Activated CD4-positive, alpha-beta memory T cell treated with anti-CD3 and anti-CD28 coated beads, Interleukin-2, amount 10 ng/mL, durations not matched to agents 7 days and 5 days (primary cell): ENCODE measurements at regions not wholly inside any gene's neighbourhood (a gene's known extent, or its start where the extent isn't known, plus 50 kb on each side); places are given as distances from the start of the nearest gene placed in this dataset.

ENCODE experiments used
- CTCF ChIA-PET: fragments of 350-600 bp; sonication (Branson Sonifier 250); formaldehyde crosslinking; loops from one replicate; lab custom pipeline; 2021; ENCODE audit warnings: antibody characterized with exemption, inconsistent platforms; lab: Charles Lee
- POLR2A ChIA-PET: fragments of 350-600 bp; sonication (Branson Sonifier 250); formaldehyde crosslinking; loops from one replicate; lab custom pipeline; 2021; ENCODE audit warnings: antibody characterized with exemption; lab: Charles Lee
- DNase-seq: peaks from one replicate; pipeline ENCODE4 v3.0.0-alpha.2; 2020
- H3K27ac Mint-ChIP-seq: one replicate; pipeline ENCODE4 v1.8.0; 2021; ENCODE audit warnings: mild to moderate bottlenecking, mixed read lengths
- H3K27me3 Mint-ChIP-seq: one replicate; pipeline ENCODE4 v1.8.0; 2021; ENCODE audit warnings: mixed read lengths
- H3K36me3 Mint-ChIP-seq: one replicate; pipeline ENCODE4 v1.8.0; 2021; ENCODE audit warnings: low read depth, mixed read lengths
- H3K4me1 Mint-ChIP-seq: one replicate; pipeline ENCODE4 v1.8.0; 2021; ENCODE audit warnings: mixed read lengths
- H3K4me3 Mint-ChIP-seq: one replicate; pipeline ENCODE4 v1.8.0; 2021; ENCODE audit warnings: mild to moderate bottlenecking, mixed read lengths
- H3K9me3 Mint-ChIP-seq: one replicate; pipeline ENCODE4 v1.8.0; 2021; ENCODE audit warnings: mixed read lengths

DNA sequence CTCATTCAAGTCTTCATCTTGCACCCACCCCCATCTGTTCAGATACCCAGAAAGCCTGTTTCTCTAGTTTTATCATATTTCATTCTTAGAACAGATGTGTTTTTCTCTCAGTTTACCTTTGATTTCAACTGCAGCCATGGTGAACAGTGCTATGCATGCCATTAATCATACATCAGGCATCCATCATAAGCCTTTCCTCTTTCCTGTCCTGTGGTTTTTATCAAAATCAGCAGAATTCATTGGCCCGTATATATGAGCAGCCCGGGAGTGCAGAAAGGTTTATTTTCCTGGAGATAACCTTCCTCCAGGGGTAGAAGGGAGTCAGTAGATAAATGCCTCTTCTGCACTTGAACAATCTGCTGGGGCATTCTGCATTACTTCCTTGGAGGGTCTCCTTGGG lies 65.7 kb downstream of the IL21 start:
- ChIA-PET CTCF (interaction anchor here (1.9 kb wide), 1 partner anchor 23 kb away, joined by 9 read pairs; no protein-coding TSS in a partner anchor), POLR2A (no interaction called here)
- Mint-ChIP-seq H3K27ac (no peak overlapping the region), H3K27me3 (no peaks in the 10 kb centered on the region), H3K4me1 (peaks cover 4% of the 10 kb centered on the region), H3K36me3 (peaks cover 2% of the 10 kb centered on the region), H3K9me3 (peaks cover 3% of the 10 kb centered on the region), H3K4me3 (no peak overlapping the region)
- no peak for DNase-seq

DNA sequence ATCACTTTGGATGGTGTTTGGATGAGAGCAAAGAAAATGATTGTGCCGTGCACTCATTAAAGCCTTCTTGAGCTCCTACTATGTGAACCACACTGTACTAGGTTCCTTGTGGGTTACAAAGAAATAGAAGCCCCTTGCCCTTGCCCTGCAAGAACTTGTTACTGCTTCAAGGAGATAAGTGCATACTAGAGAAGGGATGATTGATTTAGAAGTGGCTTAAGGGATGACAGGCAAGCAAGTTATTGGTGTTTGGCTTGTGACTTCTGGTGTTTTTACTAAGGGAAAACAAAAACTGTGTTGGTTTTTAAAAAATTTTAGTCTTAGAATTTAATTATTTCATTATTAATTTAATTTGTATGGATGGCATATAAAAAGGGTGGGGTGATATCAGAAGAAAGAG lies 67.4 kb downstream of the IL21 start:
- CTCF ChIA-PET, result interaction anchor here (1.9 kb wide), 1 partner anchor 25 kb away, joined by 5 read pairs; no protein-coding TSS in a partner anchor
- Mint-ChIP-seq H3K27me3 (no peaks in the 10 kb centered on the region), H3K9me3 (peaks cover 1% of the 10 kb centered on the region), H3K27ac (no peak overlapping the region), H3K4me3 (no peak overlapping the region), H3K36me3 (peaks cover under 1% of the 10 kb centered on the region), H3K4me1 (peaks cover 13% of the 10 kb centered on the region)
- POLR2A ChIA-PET, result interaction anchor here (1.2 kb wide), 1 partner anchor 11 kb away, joined by 6 read pairs; no protein-coding TSS in a partner anchor
- no peak for DNase-seq

DNA sequence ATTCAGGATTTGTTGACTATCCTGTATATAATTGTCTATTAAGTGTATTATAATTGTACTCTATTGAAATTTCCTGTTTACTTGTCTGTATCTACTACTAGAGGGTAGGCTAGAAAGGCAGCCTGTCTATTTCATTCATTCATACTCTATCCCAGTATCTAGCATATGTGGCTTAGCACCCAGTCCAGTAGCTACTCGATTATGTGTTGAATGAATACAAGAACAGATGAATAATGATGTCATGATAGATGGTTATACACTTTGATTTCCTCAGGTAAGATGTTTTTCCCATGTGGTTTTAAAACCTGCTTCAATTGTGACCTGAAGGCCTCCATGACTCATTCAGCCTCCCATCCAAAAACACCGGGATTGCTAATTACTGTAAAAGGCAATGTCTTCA lies 68.0 kb downstream of the IL21 start:
- Mint-ChIP-seq H3K9me3 (peaks cover 4% of the 10 kb centered on the region), H3K27me3 (no peaks in the 10 kb centered on the region), H3K4me1 (peaks cover 16% of the 10 kb centered on the region), H3K36me3 (peaks cover 5% of the 10 kb centered on the region), H3K27ac (no peak overlapping the region), H3K4me3 (no peak overlapping the region)
- DNase-seq, result no peak
- POLR2A ChIA-PET, result interaction anchor here (1.2 kb wide), 1 partner anchor 11 kb away, joined by 3 read pairs; no protein-coding TSS in a partner anchor
- CTCF ChIA-PET, result interaction anchor here (1.9 kb wide), 1 partner anchor 26 kb away, joined by 5 read pairs; no protein-coding TSS in a partner anchor

DNA sequence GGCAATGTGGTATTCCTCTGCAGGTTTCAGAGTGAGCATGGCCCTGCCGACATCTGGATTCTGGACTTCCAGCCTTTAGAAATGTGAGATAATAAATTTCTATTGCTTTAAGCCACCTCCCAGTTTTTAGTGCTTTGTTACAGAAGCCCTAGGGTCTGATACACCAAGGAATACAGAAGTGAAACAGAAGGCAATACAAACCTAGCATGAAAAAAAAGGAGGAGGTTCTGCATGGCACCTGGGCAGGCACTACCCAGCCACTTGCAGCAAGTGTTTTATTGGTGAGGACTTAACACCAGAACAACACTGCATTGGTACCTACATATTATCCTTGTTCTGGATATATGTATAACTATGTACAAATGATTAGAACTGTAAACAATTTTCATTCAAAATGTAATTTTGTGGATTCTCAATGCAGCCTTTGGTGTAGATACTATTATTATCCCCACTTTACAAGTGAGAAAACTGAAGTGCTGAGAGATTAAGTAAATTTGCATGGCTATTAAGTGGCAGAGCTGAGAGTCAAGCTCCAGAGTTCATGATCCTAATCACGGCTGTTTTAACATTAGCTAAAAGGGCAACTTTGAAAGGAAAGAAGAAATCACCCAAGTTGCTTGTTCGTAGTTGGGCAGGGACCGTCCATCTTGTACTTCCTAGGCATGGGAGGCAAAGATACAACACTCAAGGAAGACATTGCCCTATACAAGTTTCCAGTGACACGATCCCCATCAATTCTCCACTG lies 71.8 kb downstream of the IL21 start:
- Mint-ChIP-seq H3K4me3 (no peak overlapping the region), H3K27ac (peak overlapping the region; percentile 33)
- CTCF ChIA-PET, result no interaction called here

DNA sequence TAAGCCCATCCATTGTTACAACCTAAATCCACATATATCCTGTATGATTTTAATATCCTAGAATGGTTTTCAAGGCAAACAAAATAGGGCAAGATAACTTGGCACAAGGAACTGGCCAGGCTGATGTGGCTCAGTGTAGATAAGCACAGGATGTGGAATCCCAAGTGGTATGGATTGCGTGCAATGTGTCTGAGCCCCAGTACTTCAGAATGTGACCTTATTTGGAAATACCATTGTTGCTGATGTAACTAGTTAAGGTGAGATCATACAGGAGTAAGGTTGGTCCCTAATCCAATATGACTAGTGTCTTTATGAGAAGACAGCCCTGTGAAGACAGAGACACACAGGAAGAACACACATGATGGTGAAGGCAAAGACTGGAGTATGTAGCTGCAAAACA lies 72.4 kb downstream of the IL21 start:
- Mint-ChIP-seq H3K36me3 (peaks cover 8% of the 10 kb centered on the region), H3K9me3 (peaks cover 4% of the 10 kb centered on the region), H3K27ac (peak overlapping the region; percentile 33), H3K27me3 (no peaks in the 10 kb centered on the region), H3K4me1 (peaks cover 20% of the 10 kb centered on the region), H3K4me3 (no peak overlapping the region)
- peak; percentile 20 for DNase-seq
- ChIA-PET CTCF (no interaction called here), POLR2A (no interaction called here)

More for the DNA sequence above, 71.8 kb downstream of the IL21 start:
- DNase-seq, result no peak
- Mint-ChIP-seq H3K27me3 (no peaks in the 10 kb centered on the region), H3K9me3 (peaks cover 4% of the 10 kb centered on the region), H3K36me3 (peaks cover 8% of the 10 kb centered on the region), H3K4me1 (peaks cover 18% of the 10 kb centered on the region)
- POLR2A ChIA-PET, result no interaction called here

DNA sequence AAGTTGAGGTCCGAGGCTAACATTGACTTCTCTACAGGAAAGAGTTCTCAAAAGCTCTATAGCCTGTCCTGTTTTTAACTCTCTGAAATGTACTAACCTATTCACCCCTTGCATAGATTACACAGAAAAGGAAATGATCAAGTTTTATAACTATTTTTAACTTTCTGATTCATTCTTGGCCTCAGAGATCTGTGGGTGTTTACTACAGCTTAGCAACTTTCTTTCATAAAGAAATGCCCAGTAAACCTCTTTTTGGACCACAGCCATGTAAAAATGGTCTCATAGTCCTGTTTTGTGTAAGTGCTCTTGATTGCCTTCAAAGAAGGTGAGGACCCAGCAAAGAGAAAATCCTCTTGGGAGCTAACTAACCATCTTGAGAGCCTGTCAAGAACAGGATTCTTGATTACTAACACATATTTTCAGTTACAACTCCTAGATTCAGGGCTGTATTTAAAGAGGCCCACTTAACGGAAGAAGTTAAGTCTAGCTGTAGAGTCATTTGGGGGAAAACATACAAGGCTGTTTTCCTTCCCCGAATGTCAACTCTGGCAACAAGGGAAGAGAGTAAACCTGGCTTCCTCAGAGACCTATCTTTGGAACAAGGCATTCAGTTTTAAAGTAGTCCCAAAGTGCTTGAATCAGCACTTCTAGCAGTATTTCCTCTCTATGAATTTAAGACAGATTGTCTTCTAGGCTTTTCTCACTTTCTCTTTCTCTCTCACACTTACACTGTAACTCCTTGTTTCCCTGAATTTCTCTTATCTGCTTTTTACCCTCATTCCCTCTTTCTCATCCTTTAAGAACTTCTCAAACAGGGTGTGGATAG lies 78.2 kb downstream of the IL21 start:
- Mint-ChIP-seq H3K27me3 (no peaks in the 10 kb centered on the region), H3K9me3 (no peaks in the 10 kb centered on the region), H3K4me3 (no peak overlapping the region), H3K36me3 (peaks cover 2% of the 10 kb centered on the region), H3K4me1 (peaks cover 46% of the 10 kb centered on the region), H3K27ac (peak overlapping the region; percentile 72)
- ChIA-PET POLR2A (interaction anchor here (0.8 to 1.2 kb wide), 4 partner anchors 10 to 86 kb away, joined by 3 to 6 read pairs (median 4); partner anchors contain the start of gene IL2), CTCF (interaction anchor here (2.5 kb wide), 1 partner anchor 35 kb away, joined by 11 read pairs; no protein-coding TSS in a partner anchor)
- no peak for DNase-seq

DNA sequence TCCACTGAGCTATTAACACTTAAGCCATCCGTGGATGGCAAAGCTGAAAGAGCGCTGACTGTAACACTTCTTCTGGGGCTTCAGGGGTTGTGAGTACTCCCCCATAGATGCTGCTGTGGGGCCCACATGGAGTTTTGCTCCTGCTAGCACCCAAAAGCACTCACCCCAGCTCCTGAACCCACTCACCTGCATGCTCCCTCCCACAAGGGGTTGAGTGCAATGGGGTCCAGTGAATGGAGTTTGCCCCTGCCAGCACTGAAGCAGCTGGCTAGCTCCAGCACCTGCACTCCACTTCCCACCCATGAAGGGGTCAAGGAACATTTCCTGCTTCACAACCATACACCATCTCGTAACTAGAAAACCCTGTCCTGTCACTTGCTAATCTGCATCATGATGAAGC lies 78.9 kb downstream of the IL21 start:
- Mint-ChIP-seq H3K36me3 (no peaks in the 10 kb centered on the region), H3K9me3 (no peaks in the 10 kb centered on the region), H3K27ac (peak overlapping the region; percentile 72), H3K4me1 (peaks cover 46% of the 10 kb centered on the region), H3K27me3 (no peaks in the 10 kb centered on the region), H3K4me3 (no peak overlapping the region)
- no peak for DNase-seq
- ChIA-PET POLR2A (interaction anchor here (0.8 to 1.2 kb wide), 4 partner anchors 11 to 85 kb away, joined by 3 to 6 read pairs (median 4); partner anchors contain the start of gene IL2), CTCF (interaction anchor here (2.5 kb wide), 1 partner anchor 36 kb away, joined by 11 read pairs; no protein-coding TSS in a partner anchor)

DNA sequence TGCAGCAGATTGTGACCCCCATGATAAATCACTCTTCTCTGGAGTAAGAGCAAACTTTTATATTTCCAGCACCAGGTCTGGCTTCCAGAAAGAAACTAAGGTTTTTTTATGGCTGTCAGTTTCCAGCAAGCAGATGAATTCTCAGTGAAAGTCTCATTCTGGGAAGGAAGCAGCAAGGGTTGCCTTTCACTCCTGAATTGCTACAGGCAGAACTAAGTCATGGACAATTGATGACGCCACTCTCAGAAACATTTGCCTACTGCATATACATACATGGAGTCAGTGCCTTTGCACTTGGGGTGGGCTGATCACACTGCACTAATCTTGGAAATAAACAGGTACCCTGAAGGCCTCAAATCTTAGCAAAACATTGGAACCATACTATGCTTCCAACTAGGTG lies 80.0 kb downstream of the IL21 start:
- Mint-ChIP-seq H3K27ac (no peak overlapping the region), H3K4me1 (peaks cover 46% of the 10 kb centered on the region)
- DNase-seq, result no peak

DNA sequence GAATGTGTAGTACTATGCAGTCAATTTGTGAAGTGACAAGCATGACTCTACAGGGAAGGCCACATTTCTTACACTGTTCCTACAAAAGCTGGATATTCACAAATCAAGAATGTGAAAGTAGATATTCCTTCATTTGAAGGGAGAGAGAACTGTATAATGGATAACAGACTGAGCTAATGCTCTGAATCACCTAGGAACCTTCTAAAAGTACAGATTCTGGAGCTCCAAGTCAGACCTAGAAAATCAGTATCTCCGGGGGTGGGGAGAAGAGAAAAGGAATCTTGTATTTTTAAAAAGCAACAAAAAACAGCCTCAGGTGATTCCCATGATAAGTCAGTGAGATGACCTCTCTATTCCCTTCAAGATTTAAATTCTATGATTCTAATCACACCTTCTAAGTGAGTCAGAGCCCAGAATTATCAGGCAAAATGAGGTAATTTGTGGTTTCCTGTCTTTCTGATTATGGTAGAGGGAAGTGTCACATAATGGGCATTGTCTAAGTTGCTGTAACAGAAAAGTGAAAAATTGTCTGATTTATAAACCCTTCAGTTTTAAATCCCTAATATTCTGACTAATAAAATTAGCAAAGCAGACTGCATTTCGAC lies 80.9 kb downstream of the IL21 start:
- DNase-seq, result no peak
- Mint-ChIP-seq H3K27ac (no peak overlapping the region), H3K4me1 (peaks cover 46% of the 10 kb centered on the region), H3K27me3 (no peaks in the 10 kb centered on the region), H3K4me3 (no peak overlapping the region), H3K9me3 (peaks cover 6% of the 10 kb centered on the region), H3K36me3 (no peaks in the 10 kb centered on the region)
- ChIA-PET CTCF (no interaction called here), POLR2A (no interaction called here)

More for the DNA sequence above, 80.0 kb downstream of the IL21 start:
- H3K4me3 Mint-ChIP-seq, result no peak overlapping the region
- H3K9me3 Mint-ChIP-seq, result peaks cover 3% of the 10 kb centered on the region
- ChIA-PET CTCF (no interaction called here), POLR2A (no interaction called here)
- no peaks in the 10 kb centered on the region for H3K27me3 Mint-ChIP-seq
- no peaks in the 10 kb centered on the region for H3K36me3 Mint-ChIP-seq

DNA sequence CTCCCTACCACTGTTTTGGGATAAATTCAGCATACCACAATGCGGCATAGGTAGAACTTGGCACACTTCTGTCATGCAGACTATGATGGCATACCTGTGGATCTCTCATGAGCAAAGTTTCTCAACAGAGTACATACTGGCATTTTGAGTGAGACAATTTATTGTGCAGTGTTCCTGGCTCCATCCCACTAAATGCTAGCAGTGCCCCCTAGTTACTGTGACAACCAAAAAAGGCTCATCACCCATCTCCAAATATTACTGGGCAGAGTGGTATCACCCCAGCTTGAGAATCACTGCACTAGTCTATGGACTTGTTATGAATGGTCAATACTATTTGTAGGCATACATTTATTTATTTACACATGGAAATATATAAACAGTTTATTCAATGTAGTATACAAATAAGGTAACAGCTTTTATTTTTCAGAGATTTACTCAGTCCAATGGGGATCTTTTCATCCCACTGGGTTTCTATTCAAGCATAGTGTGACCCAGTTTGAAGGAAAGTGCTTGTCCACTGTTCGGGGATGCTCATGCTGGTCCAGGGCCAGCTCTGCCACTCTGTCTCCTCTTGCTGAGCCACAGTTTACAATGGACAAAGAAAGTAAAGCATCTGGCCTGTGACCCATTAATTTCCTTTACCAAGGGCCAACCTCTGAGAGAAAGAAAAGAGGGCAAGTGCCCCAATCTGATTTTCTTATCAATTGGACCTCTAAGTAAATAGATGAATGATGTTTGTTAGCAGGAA lies 81.0 kb upstream of the IL2 start:
- H3K9me3 Mint-ChIP-seq, result peaks cover 8% of the 10 kb centered on the region
- H3K27me3 Mint-ChIP-seq, result no peaks in the 10 kb centered on the region
- H3K27ac Mint-ChIP-seq, result no peak overlapping the region
- H3K4me1 Mint-ChIP-seq, result peaks cover 37% of the 10 kb centered on the region
- ChIA-PET POLR2A (no interaction called here), CTCF (no interaction called here)
- H3K4me3 Mint-ChIP-seq, result no peak overlapping the region
- peaks cover 3% of the 10 kb centered on the region for H3K36me3 Mint-ChIP-seq
- DNase-seq, result no peak

DNA sequence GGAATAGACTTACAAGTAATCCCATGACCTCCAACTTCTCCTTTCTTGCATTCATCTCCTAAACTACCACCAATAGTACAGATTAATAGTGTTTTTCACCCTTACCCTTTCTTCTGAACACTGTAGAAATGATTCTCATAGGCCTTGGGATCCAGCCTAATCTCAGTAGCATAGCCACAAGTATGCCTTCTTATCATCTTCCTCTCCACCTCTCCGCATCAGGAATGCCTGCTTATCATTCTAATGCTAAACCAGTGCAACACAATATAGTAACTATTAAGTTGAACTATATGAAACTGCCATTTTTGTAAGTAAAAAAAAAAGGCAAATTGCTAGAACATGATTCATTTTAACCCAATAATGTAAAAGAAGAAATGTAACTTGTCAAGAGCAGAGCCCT lies 79.5 kb upstream of the IL2 start:
- H3K4me3 Mint-ChIP-seq, result no peak overlapping the region
- no peak for DNase-seq
- peaks cover 8% of the 10 kb centered on the region for H3K9me3 Mint-ChIP-seq
- H3K36me3 Mint-ChIP-seq, result peaks cover 3% of the 10 kb centered on the region
- no peak overlapping the region for H3K27ac Mint-ChIP-seq
- POLR2A ChIA-PET, result no interaction called here
- CTCF ChIA-PET, result no interaction called here
- peaks cover 21% of the 10 kb centered on the region for H3K4me1 Mint-ChIP-seq
- H3K27me3 Mint-ChIP-seq, result no peaks in the 10 kb centered on the region

DNA sequence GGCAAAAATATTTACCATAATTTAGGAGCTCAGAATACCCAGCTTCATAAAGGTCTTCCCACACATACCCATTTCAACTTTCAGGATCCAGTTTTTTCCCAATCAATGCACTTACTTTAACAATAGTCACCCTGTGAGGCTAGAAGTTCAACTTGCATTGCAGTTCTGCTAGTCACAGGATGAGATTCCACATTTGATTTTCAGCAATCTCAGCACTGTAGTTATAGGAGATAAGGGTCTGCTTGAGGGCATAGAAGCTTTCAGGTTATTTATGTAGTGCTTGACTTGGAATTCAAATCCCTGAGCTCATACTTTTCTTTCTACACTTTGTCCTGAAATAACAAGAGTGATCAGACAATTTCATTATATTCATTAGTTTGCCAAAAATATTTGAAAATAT lies 78.3 kb upstream of the IL2 start:
- Mint-ChIP-seq H3K36me3 (peaks cover 3% of the 10 kb centered on the region), H3K9me3 (peaks cover 16% of the 10 kb centered on the region), H3K27ac (no peak overlapping the region), H3K4me1 (peaks cover 9% of the 10 kb centered on the region), H3K4me3 (no peak overlapping the region), H3K27me3 (no peaks in the 10 kb centered on the region)
- ChIA-PET POLR2A (no interaction called here), CTCF (no interaction called here)
- DNase-seq, result no peak
